ENCODE measurements at regions not wholly inside any gene's neighbourhood (a gene's known extent, or its start where the extent isn't known, plus 50 kb on each side); places are given as distances from the start of the nearest gene placed in this dataset.

DNA sequence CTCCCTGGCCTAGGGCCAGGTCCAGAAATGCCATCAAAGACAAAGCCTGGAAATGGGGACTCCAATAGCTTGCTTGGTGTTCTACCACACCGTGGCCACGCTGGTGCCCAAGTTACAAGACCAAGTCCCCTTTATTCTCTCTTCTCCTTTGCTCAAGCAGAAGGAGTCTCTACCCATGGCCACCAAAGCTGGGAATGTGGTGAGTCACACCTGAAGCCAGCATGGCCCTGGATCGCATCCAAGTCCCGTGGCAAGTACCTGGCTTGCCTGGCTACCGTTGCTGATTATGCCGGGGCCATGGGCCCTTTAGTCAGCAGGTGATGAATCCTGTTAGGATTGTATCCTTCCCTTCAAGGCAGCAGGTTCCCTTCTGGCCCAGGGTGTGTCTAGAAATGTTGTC lies 260.0 kb downstream of the HAPSTR1 start:
- no peak for TF ChIP-seq POLR2AphosphoS5 (IDR thresholded peaks at IDR 0.05; ENCODE audit: low read depth)
- TF ChIP-seq, protein P1, sequence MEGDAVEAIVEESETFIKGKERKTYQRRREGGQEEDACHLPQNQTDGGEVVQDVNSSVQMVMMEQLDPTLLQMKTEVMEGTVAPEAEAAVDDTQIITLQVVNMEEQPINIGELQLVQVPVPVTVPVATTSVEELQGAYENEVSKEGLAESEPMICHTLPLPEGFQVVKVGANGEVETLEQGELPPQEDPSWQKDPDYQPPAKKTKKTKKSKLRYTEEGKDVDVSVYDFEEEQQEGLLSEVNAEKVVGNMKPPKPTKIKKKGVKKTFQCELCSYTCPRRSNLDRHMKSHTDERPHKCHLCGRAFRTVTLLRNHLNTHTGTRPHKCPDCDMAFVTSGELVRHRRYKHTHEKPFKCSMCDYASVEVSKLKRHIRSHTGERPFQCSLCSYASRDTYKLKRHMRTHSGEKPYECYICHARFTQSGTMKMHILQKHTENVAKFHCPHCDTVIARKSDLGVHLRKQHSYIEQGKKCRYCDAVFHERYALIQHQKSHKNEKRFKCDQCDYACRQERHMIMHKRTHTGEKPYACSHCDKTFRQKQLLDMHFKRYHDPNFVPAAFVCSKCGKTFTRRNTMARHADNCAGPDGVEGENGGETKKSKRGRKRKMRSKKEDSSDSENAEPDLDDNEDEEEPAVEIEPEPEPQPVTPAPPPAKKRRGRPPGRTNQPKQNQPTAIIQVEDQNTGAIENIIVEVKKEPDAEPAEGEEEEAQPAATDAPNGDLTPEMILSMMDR (IDR thresholded peaks at IDR 0.05; ENCODE audit: insufficient read depth, low read length), result no peak
- no peak for TF ChIP-seq SPI1 (IDR thresholded peaks at IDR 0.05; ENCODE audit: borderline replicate concordance, low read depth)
- TF ChIP-seq GABPA (IDR thresholded peaks at IDR 0.05; ENCODE audit: low read depth), result no peak
